SK-N-MC (cell line): ENCODE measurements at regions not wholly inside any gene's neighbourhood (a gene's known extent, or its start where the extent isn't known, plus 50 kb on each side); places are given as distances from the start of the nearest gene placed in this dataset.
"Not testable (repeated sequence)": the region's sequence is repeated elsewhere in the genome, so short reads cannot be mapped to it uniquely, and the experiment has no call there.

ENCODE experiments used
- DNase-seq: peaks from one replicate; pipeline ENCODE4 v3.0.0-alpha.2; 2011; ENCODE audit warnings: low read depth, low spot score
- H3K27ac ChIP-seq: fragments of 200-600 bp; sonication (generic); 2 replicates; pipeline ENCODE4 v1.5.1; 2016; ENCODE audit warnings: mixed run types
- H3K36me3 ChIP-seq: fragments of 200-600 bp; sonication (generic); 2 replicates; pipeline ENCODE4 v1.6.1; 2017; ENCODE audit warnings: antibody characterized with exemption, low read length, mixed read lengths; ENCODE audit not compliant: insufficient read depth
- H3K4me3 ChIP-seq: fragments of 200-600 bp; sonication (generic); 2 replicates; pipeline ENCODE4 v1.5.1; 2016
- H3K9ac ChIP-seq: fragments of 200-600 bp; sonication (generic); 2 replicates; pipeline ENCODE4 v1.8.0; 2017; ENCODE audit warnings: mixed run types, mixed read lengths; ENCODE audit not compliant: insufficient read length
- H3K9me3 ChIP-seq: fragments of 200-600 bp; sonication (generic); 2 replicates; pipeline ENCODE4 v1.6.1; 2017; ENCODE audit warnings: low read depth, mild to moderate bottlenecking, antibody characterized with exemption, low read length, moderate library complexity, mixed read lengths
- EZH2 ChIP-seq: fragments of 200-600 bp; sonication (generic); IDR thresholded peaks from one replicate; pipeline ENCODE4 v1.6.1; 2017; ENCODE audit warnings: antibody characterized with exemption
- FOXP2 ChIP-seq: optimal IDR thresholded peaks from 2 replicates; pipeline ENCODE3; 2011; ENCODE audit warnings: mild to moderate bottlenecking, moderate library complexity; ENCODE audit not compliant: insufficient read depth; ENCODE audit errors: extremely low read length, control extremely low read depth
- POLR2AphosphoS5 ChIP-seq: IDR thresholded peaks from 2 replicates; pipeline ENCODE4 v1.6.1; 2012; ENCODE audit warnings: mild to moderate bottlenecking, low read depth, low read length, borderline replicate concordance

- Histone ChIP-seq H3K36me3 (no peaks in the 10 kb centered on the region), H3K27ac (no peak overlapping the region), H3K9ac (no peak overlapping the region), H3K4me3 (peak overlapping the region; percentile 61), H3K9me3 (no peaks in the 10 kb centered on the region)
- peak; percentile 6 for DNase-seq
- TF ChIP-seq EZH2 (peak; percentile 38), FOXP2 (no peak)
Observed at GRCh38 chr9:71446473-71447411, 321.6 kb downstream of the CEMIP2 start.

GRCh38 chr9:71446106-71446472 is 322.2 kb downstream of the CEMIP2 start:
- Histone ChIP-seq H3K27ac (no peak overlapping the region), H3K36me3 (no peaks in the 10 kb centered on the region), H3K9ac (no peak overlapping the region), H3K4me3 (no peak overlapping the region), H3K9me3 (no peaks in the 10 kb centered on the region)
- no peak for TF ChIP-seq EZH2
- TF ChIP-seq FOXP2 = no peak
- no peak for TF ChIP-seq POLR2AphosphoS5
- no peak for DNase-seq

- Histone ChIP-seq H3K9me3 (no peaks in the 10 kb centered on the region), H3K4me3 (no peak overlapping the region), H3K27ac (no peak overlapping the region), H3K9ac (no peak overlapping the region), H3K36me3 (no peaks in the 10 kb centered on the region)
- DNase-seq = no peak
- TF ChIP-seq FOXP2 = no peak
- no peak for TF ChIP-seq POLR2AphosphoS5
- TF ChIP-seq EZH2 = no peak
Observed at GRCh38 chr9:71442937-71443336, 321.5 kb upstream of the TRPM3 start.

- Histone ChIP-seq H3K36me3 (no peaks in the 10 kb centered on the region), H3K4me3 (no peak overlapping the region), H3K9ac (no peak overlapping the region), H3K27ac (no peak overlapping the region), H3K9me3 (no peaks in the 10 kb centered on the region)
- no peak for DNase-seq
- TF ChIP-seq FOXP2 (no peak), EZH2 (no peak), POLR2AphosphoS5 (no peak)
Observed at GRCh38 chr9:71441266-71441665, 319.8 kb upstream of the TRPM3 start.

GRCh38 chr9:71431931-71432330 is 310.5 kb upstream of the TRPM3 start:
- DNase-seq = no peak
- H3K9me3 ChIP-seq = no peaks in the 10 kb centered on the region
- no peak overlapping the region for H3K27ac ChIP-seq
- H3K4me3 ChIP-seq = no peak overlapping the region
- no peak overlapping the region for H3K9ac ChIP-seq
- no peaks in the 10 kb centered on the region for H3K36me3 ChIP-seq
- no peak for TF ChIP-seq POLR2AphosphoS5
- no peak for TF ChIP-seq EZH2
- TF ChIP-seq FOXP2 = no peak

GRCh38 chr9:71407341-71407740 is 285.9 kb upstream of the TRPM3 start:
- DNase-seq, H3K36me3 ChIP-seq, H3K27ac ChIP-seq, H3K9ac ChIP-seq, H3K4me3 ChIP-seq, H3K9me3 ChIP-seq: not testable (repeated sequence)

- no peak for DNase-seq
- H3K27ac ChIP-seq = no peak overlapping the region
- no peak for TF ChIP-seq FOXP2
- no peak for TF ChIP-seq EZH2
- no peak for TF ChIP-seq POLR2AphosphoS5
Observed at GRCh38 chr9:71403106-71403505, 281.7 kb upstream of the TRPM3 start.

GRCh38 chr9:71393005-71393404 is 271.6 kb upstream of the TRPM3 start:
- TF ChIP-seq POLR2AphosphoS5 (no peak), EZH2 (no peak), FOXP2 (no peak)
- DNase-seq = no peak
- H3K9me3 ChIP-seq = no peaks in the 10 kb centered on the region
- no peak overlapping the region for H3K27ac ChIP-seq
- H3K36me3 ChIP-seq = no peaks in the 10 kb centered on the region
- H3K9ac ChIP-seq = no peak overlapping the region
- no peak overlapping the region for H3K4me3 ChIP-seq

More at GRCh38 chr9:71403106-71403505, 281.7 kb upstream of the TRPM3 start:
- Histone ChIP-seq H3K36me3 (no peaks in the 10 kb centered on the region), H3K4me3 (no peak overlapping the region), H3K9me3 (no peaks in the 10 kb centered on the region), H3K9ac (no peak overlapping the region)

GRCh38 chr9:71384343-71384742 is 262.9 kb upstream of the TRPM3 start:
- H3K4me3 ChIP-seq = no peak overlapping the region
- TF ChIP-seq EZH2 (no peak), FOXP2 (no peak), POLR2AphosphoS5 (no peak)
- no peak for DNase-seq
- no peaks in the 10 kb centered on the region for H3K9me3 ChIP-seq
- no peak overlapping the region for H3K9ac ChIP-seq
- H3K36me3 ChIP-seq = no peaks in the 10 kb centered on the region
- no peak overlapping the region for H3K27ac ChIP-seq
